MCF 10A (cell line): ENCODE measurements at regions not wholly inside any gene's neighbourhood (a gene's known extent, or its start where the extent isn't known, plus 50 kb on each side); places are given as distances from the start of the nearest gene placed in this dataset.

Source experiments
- BruUV-seq: library from RNA; stranded (reverse); fragments of 400-500 nt; replicated peaks from 2 replicates; lab custom pipeline; 2021; lab: Mats Ljungman, UMichigan
- CTCF ChIA-PET: fragments of 300-600 bp; sonication (Branson Sonifier 250); formaldehyde crosslinking; extraction: SDS; loops from one replicate; lab custom pipeline; 2021; ENCODE audit warnings: antibody characterized with exemption, inconsistent platforms; lab: Yijun Ruan, JAX
- POLR2A ChIA-PET: fragments of 300-600, 350-650 bp; sonication (Branson Sonifier 250); formaldehyde crosslinking; extraction: SDS; loops from one replicate; lab custom pipeline; 2020; ENCODE audit warnings: antibody characterized with exemption, inconsistent platforms; lab: Yijun Ruan, JAX
- DNase-seq: peaks from one replicate; pipeline ENCODE4 v3.0.0-alpha.2; 2018; ENCODE audit not compliant: unreplicated experiment
- H3K27ac Mint-ChIP-seq: one replicate; pipeline ENCODE4 v1.8.0; 2022; ENCODE audit warnings: mild to moderate bottlenecking, low read depth, mixed read lengths; ENCODE audit not compliant: unreplicated experiment
- H3K27me3 Mint-ChIP-seq: one replicate; pipeline ENCODE4 v1.8.0; 2022; ENCODE audit warnings: mixed read lengths; ENCODE audit not compliant: insufficient read depth, unreplicated experiment
- H3K36me3 Mint-ChIP-seq: one replicate; pipeline ENCODE4 v1.8.0; 2022; ENCODE audit warnings: mild to moderate bottlenecking, moderate library complexity, mixed read lengths; ENCODE audit not compliant: insufficient read depth, unreplicated experiment
- H3K4me1 Mint-ChIP-seq: one replicate; pipeline ENCODE4 v1.8.0; 2022; ENCODE audit warnings: mixed read lengths; ENCODE audit not compliant: insufficient read depth, unreplicated experiment
- H3K4me3 Mint-ChIP-seq: one replicate; pipeline ENCODE4 v1.8.0; 2022; ENCODE audit warnings: mild to moderate bottlenecking, moderate library complexity, mixed read lengths; ENCODE audit not compliant: unreplicated experiment
- H3K9me3 Mint-ChIP-seq: one replicate; pipeline ENCODE4 v1.8.0; 2022; ENCODE audit warnings: mixed read lengths; ENCODE audit not compliant: unreplicated experiment
- intact Hi-C: fragments of 100-400 bp; cut with micrococcal nuclease; formaldehyde crosslinking; loops from 2 replicates; pipeline ENCODE4 v1.14.1; 2022
- TF ChIP-seq, protein P1 (sequence below): fragments of 200-600 bp; IDR thresholded peaks from one replicate; pipeline ENCODE4 v1.8.0; 2022; ENCODE audit warnings: antibody characterized with exemption, mild to moderate bottlenecking; ENCODE audit not compliant: unreplicated experiment

DNA sequence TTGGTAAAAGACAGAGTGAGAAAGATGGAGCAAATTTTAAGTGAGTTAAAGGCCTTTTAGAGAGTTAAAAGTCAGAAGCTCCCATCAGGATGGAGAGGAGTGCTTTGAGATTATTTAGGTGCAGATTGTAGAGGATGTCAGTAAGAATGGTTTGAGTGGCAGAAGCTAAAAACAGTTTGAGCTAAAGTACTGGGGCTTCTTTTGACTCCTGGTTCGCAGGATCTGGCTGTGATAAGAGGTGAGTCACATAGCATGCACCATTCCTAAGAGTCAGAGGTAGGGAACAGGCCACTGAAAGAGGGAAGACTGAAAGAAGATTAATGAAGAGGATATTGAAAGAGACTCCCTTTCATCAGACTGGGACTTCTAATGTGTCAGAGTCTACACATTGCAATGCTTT, 1047.9 kb upstream of the MAP3K7 start:
- Mint-ChIP-seq H3K4me1 (no peaks in the 10 kb centered on the region), H3K27me3 (peaks cover 7% of the 10 kb centered on the region), H3K9me3 (no peaks in the 10 kb centered on the region), H3K27ac (no peak overlapping the region), H3K36me3 (no peaks in the 10 kb centered on the region), H3K4me3 (no peak overlapping the region)
- CTCF ChIA-PET, result interaction anchor here (0.6 kb wide), 1 partner anchor 470 kb away, joined by 3 read pairs; no protein-coding TSS in a partner anchor
- BruUV-seq, result no TSS peak
- intact Hi-C loops, result no loop called here
- POLR2A ChIA-PET, result interaction anchor here (0.5 kb wide), 1 partner anchor 13 kb away, joined by 3 read pairs; no protein-coding TSS in a partner anchor
- TF ChIP-seq, protein P1, sequence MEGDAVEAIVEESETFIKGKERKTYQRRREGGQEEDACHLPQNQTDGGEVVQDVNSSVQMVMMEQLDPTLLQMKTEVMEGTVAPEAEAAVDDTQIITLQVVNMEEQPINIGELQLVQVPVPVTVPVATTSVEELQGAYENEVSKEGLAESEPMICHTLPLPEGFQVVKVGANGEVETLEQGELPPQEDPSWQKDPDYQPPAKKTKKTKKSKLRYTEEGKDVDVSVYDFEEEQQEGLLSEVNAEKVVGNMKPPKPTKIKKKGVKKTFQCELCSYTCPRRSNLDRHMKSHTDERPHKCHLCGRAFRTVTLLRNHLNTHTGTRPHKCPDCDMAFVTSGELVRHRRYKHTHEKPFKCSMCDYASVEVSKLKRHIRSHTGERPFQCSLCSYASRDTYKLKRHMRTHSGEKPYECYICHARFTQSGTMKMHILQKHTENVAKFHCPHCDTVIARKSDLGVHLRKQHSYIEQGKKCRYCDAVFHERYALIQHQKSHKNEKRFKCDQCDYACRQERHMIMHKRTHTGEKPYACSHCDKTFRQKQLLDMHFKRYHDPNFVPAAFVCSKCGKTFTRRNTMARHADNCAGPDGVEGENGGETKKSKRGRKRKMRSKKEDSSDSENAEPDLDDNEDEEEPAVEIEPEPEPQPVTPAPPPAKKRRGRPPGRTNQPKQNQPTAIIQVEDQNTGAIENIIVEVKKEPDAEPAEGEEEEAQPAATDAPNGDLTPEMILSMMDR, result no peak
- DNase-seq, result peak; percentile 8

- ChIA-PET POLR2A (no interaction called here), CTCF (interaction anchor here (0.6 to 0.8 kb wide), 2 partner anchors 737 to 1484 kb away, joined by 3 read pairs; no protein-coding TSS in a partner anchor)
- intact Hi-C loops, result no loop called here
- H3K27ac Mint-ChIP-seq, result no peak overlapping the region
- no peak for DNase-seq
- H3K9me3 Mint-ChIP-seq, result no peaks in the 10 kb centered on the region
- TF ChIP-seq, protein P1, result no peak
- no peaks in the 10 kb centered on the region for H3K4me1 Mint-ChIP-seq
- H3K36me3 Mint-ChIP-seq, result no peaks in the 10 kb centered on the region
- no peak overlapping the region for H3K4me3 Mint-ChIP-seq
- no TSS peak for BruUV-seq
- H3K27me3 Mint-ChIP-seq, result peaks cover 11% of the 10 kb centered on the region
These were observed 1046.7 kb upstream of the MAP3K7 start for GRCh38 chr6:91633374-91634111.

DNA sequence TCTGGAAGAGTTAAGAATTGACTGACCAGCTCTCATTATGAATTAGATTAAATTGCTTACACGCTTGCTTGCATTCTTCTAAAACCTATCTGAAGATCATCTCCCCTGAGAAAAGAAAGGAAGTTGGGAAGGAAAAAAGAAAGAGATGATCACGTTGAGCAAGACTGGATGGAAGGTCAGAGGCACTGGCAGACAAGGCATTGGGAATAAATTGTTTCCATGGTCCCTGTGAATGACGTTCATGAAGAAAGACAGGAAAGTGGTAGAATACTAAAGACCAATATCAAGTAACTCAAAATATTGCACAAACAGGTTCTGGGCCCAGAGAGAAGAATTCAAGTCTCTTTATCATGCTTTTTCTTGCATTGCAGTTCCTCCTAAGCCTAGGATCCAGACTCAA, 1045.4 kb upstream of the MAP3K7 start:
- intact Hi-C loops, result no loop called here
- H3K9me3 Mint-ChIP-seq, result no peaks in the 10 kb centered on the region

DNA sequence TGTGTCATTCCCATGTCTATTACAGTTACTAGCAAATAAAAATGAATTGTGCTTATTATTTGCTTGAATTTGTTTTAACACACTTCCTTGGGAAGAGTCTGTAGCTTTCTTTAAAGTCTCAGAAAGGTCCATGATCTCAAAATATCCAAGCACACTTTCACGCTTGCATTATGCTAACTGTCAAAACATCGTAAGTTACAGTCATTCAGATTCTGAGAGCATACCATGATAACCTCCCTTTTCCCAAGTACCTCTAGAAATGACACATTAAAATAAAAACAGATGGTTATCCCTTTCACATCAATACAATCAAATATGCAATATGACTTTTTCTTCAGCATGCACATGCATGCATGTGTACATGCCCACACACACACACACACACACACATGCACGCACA, 1044.4 kb upstream of the MAP3K7 start:
- TF ChIP-seq, protein P1, result no peak
- no peaks in the 10 kb centered on the region for H3K9me3 Mint-ChIP-seq
- POLR2A ChIA-PET, result no interaction called here

More for the DNA sequence above, 1045.4 kb upstream of the MAP3K7 start:
- H3K36me3 Mint-ChIP-seq, result no peaks in the 10 kb centered on the region
- no TSS peak for BruUV-seq
- CTCF ChIA-PET, result no interaction called here
- TF ChIP-seq, protein P1, result no peak
- no peak for DNase-seq
- H3K4me3 Mint-ChIP-seq, result no peak overlapping the region
- POLR2A ChIA-PET, result interaction anchor here (0.6 kb wide), 2 partner anchors 75 to 251 kb away, joined by 3 read pairs; no protein-coding TSS in a partner anchor
- H3K4me1 Mint-ChIP-seq, result no peaks in the 10 kb centered on the region
- peaks cover 22% of the 10 kb centered on the region for H3K27me3 Mint-ChIP-seq
- H3K27ac Mint-ChIP-seq, result no peak overlapping the region

More for the DNA sequence above, 1044.4 kb upstream of the MAP3K7 start:
- no peak overlapping the region for H3K4me3 Mint-ChIP-seq
- no peaks in the 10 kb centered on the region for H3K4me1 Mint-ChIP-seq
- CTCF ChIA-PET, result interaction anchor here (1.5 kb wide), 1 partner anchor 8 kb away, joined by 3 read pairs; no protein-coding TSS in a partner anchor
- no TSS peak for BruUV-seq
- no peaks in the 10 kb centered on the region for H3K36me3 Mint-ChIP-seq
- H3K27ac Mint-ChIP-seq, result no peak overlapping the region
- peaks cover 22% of the 10 kb centered on the region for H3K27me3 Mint-ChIP-seq
- DNase-seq, result no peak
- intact Hi-C loops, result no loop called here
